GM12878 (cell line): ENCODE measurements at regions not wholly inside any gene's neighbourhood (a gene's known extent, or its start where the extent isn't known, plus 50 kb on each side); places are given as distances from the start of the nearest gene placed in this dataset.

Source experiments
- ATAC-seq: fragments of 200-7000 bp; cut with Tn5 transposase; 3 replicates; pipeline ENCODE4 v1.9.1; 2020; ENCODE audit warnings: mild to moderate bottlenecking, moderate library complexity
- BruUV-seq: library from RNA; stranded (reverse); fragments of 400-500 nt; replicated peaks from 2 replicates; lab custom pipeline; 2021; lab: Mats Ljungman, UMichigan
- CTCF ChIA-PET: fragments of 300-600 bp; sonication (Branson Sonifier 250); formaldehyde crosslinking; extraction: SDS; loops from one replicate; lab custom pipeline; 2021; ENCODE audit warnings: inconsistent platforms; lab: Yijun Ruan, JAX
- POLR2A ChIA-PET: fragments of 350-600 bp; formaldehyde crosslinking; extraction: SDS; loops from one replicate; lab custom pipeline; 2021; ENCODE audit warnings: inconsistent platforms; lab: Charles Lee
- RAD21 ChIA-PET: fragments of 300-600 bp; sonication (Branson Sonifier 250); formaldehyde crosslinking; loops from one replicate; lab custom pipeline; 2023; ENCODE audit warnings: antibody characterized with exemption; ENCODE audit not compliant: unreplicated experiment; lab: Charles Lee
- SMC1A ChIA-PET: fragments of 300-600 bp; sonication (Branson Sonifier 250); formaldehyde crosslinking; loops from one replicate; lab custom pipeline; 2023; ENCODE audit not compliant: unreplicated experiment, uncharacterized antibody; lab: Charles Lee
- DNase-seq: peaks from one replicate; pipeline ENCODE4 v3.0.0-alpha.2; 2011; ENCODE audit warnings: low read depth, low spot score
- FAIRE-seq: peaks from 3 replicates; lab custom pipeline; 2011; peaks lifted over from hg19 to GRCh38; lab: Jason Lieb, UNC
- H2AFZ ChIP-seq: 2 replicates; pipeline ENCODE4 v1.6.0; 2011; ENCODE audit warnings: low read depth, low read length, control low read depth; ENCODE audit not compliant: control insufficient read depth
- H3K27ac ChIP-seq: 2 replicates; pipeline ENCODE4 v1.5.1; 2011; ENCODE audit warnings: control low read depth; ENCODE audit not compliant: control insufficient read depth, insufficient read depth
- H3K27me3 ChIP-seq, 2 experiments: replicated peaks in 1 of 2; 2 replicates each; pipeline versions ENCODE4 v1.6.0 to v1.6.1; 2011; ENCODE audit warnings: low read length in 1 of 2; ENCODE audit not compliant: control insufficient read depth in 2 of 2, insufficient read depth in 2 of 2
- H3K36me3 ChIP-seq, 2 experiments: 2 replicates each; pipeline ENCODE4 v1.5.1; 2011; ENCODE audit warnings: low read length in 1 of 2; ENCODE audit not compliant: control insufficient read depth in 2 of 2, insufficient read depth in 2 of 2
- H3K4me1 ChIP-seq: 2 replicates; pipeline ENCODE4 v1.6.1; 2011; ENCODE audit warnings: mild to moderate bottlenecking, low read length, moderate library complexity, mixed read lengths; ENCODE audit not compliant: control insufficient read depth, insufficient read depth
- H3K4me2 ChIP-seq: 2 replicates; pipeline ENCODE4 v1.6.0; 2011; ENCODE audit warnings: control low read depth; ENCODE audit not compliant: control insufficient read depth, insufficient read depth
- H3K4me3 ChIP-seq: fragments of 200-600 bp; sonication (generic); 2 replicates; pipeline ENCODE4 v1.5.1; 2016
- H3K79me2 ChIP-seq: 2 replicates; pipeline ENCODE4 v1.6.0; 2011; ENCODE audit warnings: low read length; ENCODE audit not compliant: control insufficient read depth, insufficient read depth
- H3K9ac ChIP-seq: 2 replicates; pipeline ENCODE4 v1.8.0; 2011; ENCODE audit warnings: low read length, control low read depth, mixed read lengths; ENCODE audit not compliant: control insufficient read depth, insufficient read depth
- H3K9me3 ChIP-seq: replicated peaks from 3 replicates; pipeline ENCODE4 v1.5.1; 2011; ENCODE audit warnings: mild to moderate bottlenecking, low read length; ENCODE audit not compliant: control insufficient read depth, insufficient read depth
- H4K20me1 ChIP-seq: 2 replicates; pipeline ENCODE4 v1.6.0; 2011; ENCODE audit not compliant: control insufficient read depth, insufficient read depth
- E4F1 ChIP-seq: fragments of 450-650 bp; IDR thresholded peaks from 2 replicates; pipeline ENCODE4 v1.6.1; 2018; ENCODE audit warnings: borderline replicate concordance, mild to moderate bottlenecking; ENCODE audit not compliant: partially characterized antibody
- RAD21 ChIP-seq: IDR thresholded peaks from 2 replicates; pipeline ENCODE4 v1.6.1; 2011; ENCODE audit warnings: mild to moderate bottlenecking, low read depth, low read length, moderate library complexity; ENCODE audit not compliant: insufficient read depth
- SKIL ChIP-seq: fragments of 450-650 bp; IDR thresholded peaks from 2 replicates; pipeline ENCODE4 v1.6.1; 2017; ENCODE audit warnings: mild to moderate bottlenecking, low read depth, inconsistent platforms; ENCODE audit not compliant: poor library complexity, severe bottlenecking
- STAT1 ChIP-seq: fragments of 450-650 bp; conservative IDR thresholded peaks from 2 replicates; pipeline ENCODE4 v1.6.1; 2014; ENCODE audit warnings: antibody characterized with exemption, mild to moderate bottlenecking
- TARDBP ChIP-seq: IDR thresholded peaks from 2 replicates; pipeline ENCODE4 v1.6.1; 2016; ENCODE audit warnings: borderline replicate concordance
- ZBTB40 ChIP-seq: fragments of 450-650 bp; IDR thresholded peaks from 2 replicates; pipeline ENCODE4 v1.6.1; 2016; ENCODE audit warnings: mild to moderate bottlenecking, moderate library complexity, borderline replicate concordance
- ZNF592 ChIP-seq: fragments of 450-650 bp; IDR thresholded peaks from 2 replicates; pipeline ENCODE4 v1.6.1; 2017; ENCODE audit warnings: mild to moderate bottlenecking, moderate library complexity
- WGBS: methylation state at CpG from one replicate; pipeline ENCODE4 v1.1.6; 2016; ENCODE audit warnings: low lambda C conversion rate; ENCODE audit not compliant: insufficient replicate concordance, insufficient coverage; ENCODE audit errors: missing lambda C conversion rate; 5-methylcytosine and 5-hydroxymethylcytosine counted together
- in situ Hi-C: fragments of 300-500 bp; cut with MboI; formaldehyde crosslinking; loops from 9 replicates; pipeline ENCODE4 v1.14.3; 2018; ENCODE audit warnings: mixed read lengths
- intact Hi-C: fragments of 100-400 bp; cut with micrococcal nuclease; formaldehyde crosslinking; loops from one replicate; pipeline ENCODE4 v1.14.2; 2022; ENCODE audit not compliant: unreplicated experiment

- ChIA-PET SMC1A (no interaction called here), CTCF (interaction anchor here (0.6 to 1.1 kb wide), 3 partner anchors 33 to 1952 kb away, joined by 3 to 4 read pairs (median 3); no protein-coding TSS in a partner anchor), POLR2A (no interaction called here), RAD21 (no interaction called here)
- no peaks in the 10 kb centered on the region for H3K79me2 ChIP-seq
- no peak overlapping the region for H3K9ac ChIP-seq
- H3K27ac ChIP-seq, result no peak overlapping the region
- no peaks in the 10 kb centered on the region for H3K27me3 ChIP-seq
- FAIRE-seq (no peak), DNase-seq (no peak), ATAC-seq (no peak)
- no TSS peak for BruUV-seq
- intact Hi-C loops (loop anchor here (5.0 kb wide), 1 partner anchor 53 kb away; no protein-coding TSS in a partner anchor), in situ Hi-C loops (no loop called here)
- no peak overlapping the region for H3K4me3 ChIP-seq
- H3K4me2 ChIP-seq, result no peak overlapping the region
- H3K4me1 ChIP-seq, result no peaks in the 10 kb centered on the region
- no peaks in the 10 kb centered on the region for H4K20me1 ChIP-seq
- peaks cover 6% of the 10 kb centered on the region for H3K9me3 ChIP-seq
- 33% methylated on average over 4 of the region's 4 CpGs for WGBS
- H3K36me3 ChIP-seq, result no peaks in the 10 kb centered on the region
- no peak overlapping the region for H2AFZ ChIP-seq
- no peak for TF ChIP-seq ZNF592
- no peak for TF ChIP-seq RAD21
- no peak for TF ChIP-seq E4F1
- no peak for TF ChIP-seq STAT1
- TF ChIP-seq TARDBP, result no peak
- no peak for TF ChIP-seq ZBTB40
- TF ChIP-seq SKIL, result no peak
These were observed 56.9 kb upstream of the SOX9 start for GRCh38 chr17:72063756-72064450.
